SKM-1 treated with dmso at 0.1 percent for 144 hours (cell line): ENCODE measurements at regions not wholly inside any gene's neighbourhood (a gene's known extent, or its start where the extent isn't known, plus 50 kb on each side); places are given as distances from the start of the nearest gene placed in this dataset.

ENCODE experiments used
- DNase-seq: peaks from one replicate; lab custom pipeline; 2025; ENCODE audit not compliant: unreplicated experiment; lab: John Stamatoyannopoulos, UW

DNA sequence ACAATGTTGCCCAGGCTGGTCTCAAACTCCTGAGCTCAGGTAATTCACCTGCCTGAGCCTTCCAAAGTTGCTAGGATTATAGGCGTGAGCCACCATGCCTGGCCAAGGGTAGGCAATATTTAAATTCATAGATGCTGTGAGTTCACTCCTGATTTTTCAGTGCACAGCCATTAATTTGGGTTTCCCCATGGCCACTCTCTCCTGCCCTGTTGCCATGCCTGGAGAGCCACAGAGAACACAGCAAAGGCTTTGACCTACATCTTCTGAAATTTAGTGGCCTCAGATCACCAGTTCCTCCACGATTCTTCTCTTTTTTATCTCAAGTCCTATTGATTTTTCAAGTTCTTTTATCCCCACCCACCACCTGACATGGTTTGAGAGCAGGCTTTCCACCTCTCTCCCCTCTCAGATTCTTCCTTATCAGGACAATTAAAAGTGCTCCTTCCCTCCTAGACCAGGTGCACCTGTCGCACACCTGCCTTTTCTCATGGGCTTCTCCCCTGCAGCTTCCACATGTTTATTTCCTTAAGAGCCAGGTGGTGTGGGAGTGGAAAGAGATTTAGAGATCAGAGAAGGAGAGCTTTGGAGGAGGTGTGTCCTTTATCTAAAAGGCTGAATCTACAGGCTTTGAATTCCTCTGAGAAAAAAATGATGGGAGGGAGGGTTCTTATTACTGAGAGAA is 123.8 kb downstream of the ADRA2A start:
- DNase-seq, result no peak

DNA sequence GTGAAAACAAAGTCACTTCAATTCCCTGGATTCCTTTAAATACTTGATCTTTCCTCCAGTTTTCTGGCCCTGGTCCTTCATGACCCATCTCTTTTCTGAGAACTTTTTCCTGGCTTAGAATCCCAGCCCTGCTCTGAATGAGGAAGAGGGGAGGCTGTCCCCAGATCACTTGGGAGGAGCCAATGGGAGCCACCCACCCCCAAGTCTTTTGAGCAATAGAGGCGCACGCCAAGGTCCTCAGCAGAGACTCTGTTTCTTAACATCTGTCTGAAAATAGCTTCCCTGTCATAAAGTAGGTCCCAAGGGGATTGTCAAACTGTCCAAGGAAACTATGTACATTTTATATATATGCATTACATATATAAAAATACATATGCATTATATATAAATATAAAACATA is 126.8 kb downstream of the ADRA2A start:
- no peak for DNase-seq

DNA sequence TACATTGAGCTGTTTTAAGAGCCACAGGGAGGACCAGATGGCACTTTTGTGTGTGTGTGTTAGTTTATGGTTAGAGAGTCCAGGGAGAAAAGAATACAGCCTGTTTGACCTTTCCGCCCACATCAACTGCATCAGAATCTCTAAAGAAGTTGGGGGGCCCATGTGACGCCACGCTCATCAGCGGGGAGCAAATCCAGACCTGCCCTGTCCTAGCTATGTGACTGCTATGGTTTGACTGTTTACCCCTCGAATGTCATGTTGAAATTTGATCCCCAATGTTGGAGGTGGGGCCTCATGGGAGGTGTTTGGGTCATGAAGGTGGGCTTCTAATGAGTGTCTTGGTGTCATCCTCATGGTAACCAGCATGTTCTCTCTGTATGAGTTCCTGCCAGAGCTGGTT is 128.0 kb downstream of the ADRA2A start:
- DNase-seq, result no peak

DNA sequence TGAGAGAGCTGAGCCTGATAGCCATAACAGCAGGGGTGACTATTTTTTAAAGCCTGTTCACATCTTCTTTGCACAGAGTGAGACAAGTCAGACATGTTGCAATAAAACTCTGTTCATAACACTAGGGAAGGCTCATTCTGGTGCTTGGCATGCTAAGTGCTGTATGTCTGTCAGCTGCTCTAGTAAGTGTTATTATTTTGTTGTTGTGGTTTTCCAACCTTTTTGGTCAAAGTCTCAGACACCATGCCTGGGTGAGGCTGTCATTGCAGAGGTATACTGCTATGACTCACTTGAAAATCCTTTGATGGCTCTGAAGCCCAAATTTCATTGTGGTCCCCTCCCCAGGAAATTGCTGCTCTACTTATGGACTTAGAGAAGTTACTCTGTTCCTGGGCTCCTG is 129.7 kb downstream of the ADRA2A start:
- DNase-seq, result no peak

DNA sequence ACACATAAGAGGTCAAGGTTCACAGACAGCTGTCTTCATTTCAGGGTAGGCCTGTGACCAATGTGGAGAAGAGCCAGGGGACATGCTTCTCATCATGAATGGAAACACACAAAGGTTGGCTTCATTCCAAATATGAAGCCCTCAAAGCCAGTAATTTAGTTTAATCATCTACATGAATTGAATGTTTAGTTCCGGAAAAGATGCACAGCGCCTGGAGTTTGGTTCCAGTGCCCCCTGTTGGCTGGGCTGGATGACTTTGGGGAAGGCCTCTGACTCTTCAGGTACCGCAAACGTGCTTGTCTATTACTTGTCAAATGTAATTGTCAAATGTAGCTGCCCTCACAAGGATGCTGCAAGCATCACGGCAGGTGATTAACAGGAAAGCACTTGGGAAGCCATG is 130.7 kb downstream of the ADRA2A start:
- no peak for DNase-seq

DNA sequence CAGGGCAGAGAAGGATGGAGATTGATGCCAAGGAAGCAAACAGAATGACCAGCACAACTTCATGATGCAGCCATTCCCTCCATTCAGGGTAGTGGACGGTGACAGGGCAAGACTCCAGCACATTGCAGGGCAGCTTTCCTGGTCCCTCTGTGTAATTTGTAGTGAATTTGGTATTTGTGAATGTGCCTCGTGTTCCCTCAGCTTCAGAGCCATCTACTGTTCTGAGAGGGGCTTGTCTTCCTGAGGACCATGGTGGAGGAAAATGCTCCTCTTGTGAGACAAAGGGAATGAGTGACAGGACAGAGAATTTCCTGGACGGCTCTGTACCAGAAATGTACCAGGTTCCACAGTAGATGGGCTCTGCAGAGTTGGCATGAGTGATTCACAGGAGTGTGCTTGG is 132.1 kb downstream of the ADRA2A start:
- DNase-seq, result no peak

DNA sequence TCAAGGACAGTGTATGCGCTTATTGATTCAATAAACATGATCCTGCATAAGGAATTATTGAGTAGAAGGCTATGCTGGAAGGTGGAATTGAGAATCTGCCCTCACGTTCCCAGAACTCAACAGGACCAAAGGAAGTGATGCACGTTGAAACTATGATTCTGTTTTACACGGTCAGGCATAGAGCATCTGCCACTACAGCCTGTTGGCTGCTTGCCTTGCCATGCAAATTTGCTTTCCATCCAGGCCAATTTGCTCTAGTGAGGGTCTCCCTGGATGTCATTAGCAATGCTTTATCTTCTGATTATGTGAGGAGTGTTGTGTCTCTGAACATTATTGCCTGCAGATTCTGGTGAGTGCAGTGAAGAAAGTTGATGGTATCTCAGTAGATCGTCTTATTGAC is 132.9 kb downstream of the ADRA2A start:
- DNase-seq, result no peak

DNA sequence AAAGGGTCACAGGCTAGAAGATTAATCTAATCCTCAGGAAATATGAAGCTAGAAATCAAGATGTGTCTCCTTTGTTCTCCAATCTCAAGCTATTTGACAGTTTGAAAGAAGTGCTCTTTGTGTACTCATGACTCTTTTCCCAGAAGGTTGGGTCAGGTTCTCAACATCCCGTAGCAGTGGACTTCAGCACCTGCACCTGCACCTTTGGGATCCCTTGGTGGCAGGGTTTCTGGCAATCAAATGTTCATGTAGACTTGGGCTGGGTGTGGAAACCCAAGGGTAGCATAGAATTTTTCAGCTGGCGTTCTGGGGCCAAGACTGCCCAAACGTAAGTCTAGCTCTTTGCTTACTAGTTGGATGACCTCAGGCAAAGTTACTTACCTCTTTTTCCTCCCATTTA is 134.4 kb downstream of the ADRA2A start:
- DNase-seq, result no peak

DNA sequence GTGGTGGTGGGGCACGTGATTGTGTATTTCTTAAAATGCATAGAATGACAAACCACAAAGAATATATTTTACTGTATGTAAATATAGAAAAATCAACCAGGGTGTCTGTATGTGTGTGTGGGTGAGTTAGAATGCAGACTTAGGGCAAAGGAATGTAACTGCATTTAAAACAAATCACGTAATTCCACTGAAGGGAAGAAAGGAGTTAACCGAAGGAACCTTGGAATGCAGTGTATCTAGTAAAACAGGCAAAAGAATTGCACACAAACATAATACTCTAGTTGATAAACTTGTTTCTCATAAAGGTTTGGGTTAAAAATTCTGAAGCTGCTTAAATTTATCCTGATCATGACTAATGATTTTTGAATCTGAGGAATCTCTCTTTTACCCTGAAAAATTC is 134.9 kb downstream of the ADRA2A start:
- no peak for DNase-seq

DNA sequence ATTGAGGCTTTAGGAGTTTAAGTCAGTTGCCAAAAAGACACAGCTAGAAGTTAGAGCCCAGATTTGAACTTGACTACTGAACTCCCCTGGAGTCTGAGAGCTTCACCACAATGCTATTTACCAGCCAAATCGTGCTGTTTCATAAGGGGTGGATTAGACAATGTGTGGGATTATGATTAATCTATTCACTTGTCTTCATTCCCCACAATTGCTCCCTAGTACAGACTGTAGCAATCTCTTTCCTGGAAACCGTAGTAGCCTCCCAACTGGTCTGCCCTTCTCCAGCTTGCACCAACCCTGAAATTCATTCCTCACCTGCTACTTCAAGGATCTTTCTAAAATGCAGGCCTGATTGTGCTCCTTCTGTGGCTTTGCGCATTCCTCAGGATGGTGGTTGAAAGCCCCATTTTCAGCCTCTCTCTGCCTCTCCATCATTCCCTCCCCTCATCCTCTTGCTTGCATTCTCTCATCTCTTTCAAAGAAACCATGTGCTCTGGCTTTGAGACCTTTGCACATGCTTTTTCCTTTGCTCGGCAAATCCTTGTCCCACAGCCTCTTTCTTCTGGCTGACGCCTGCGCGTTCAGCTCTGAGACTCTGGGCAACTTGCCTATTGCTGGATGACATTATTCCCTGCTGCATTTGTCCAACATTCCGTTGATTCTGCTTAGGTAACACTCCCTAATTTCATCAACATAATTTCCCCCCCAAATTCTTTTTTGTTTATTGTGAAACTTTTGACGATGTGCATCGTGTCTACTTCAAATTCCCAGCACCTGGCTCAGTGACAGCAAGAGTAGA is 145.1 kb downstream of the ADRA2A start:
- DNase-seq, result no peak

DNA sequence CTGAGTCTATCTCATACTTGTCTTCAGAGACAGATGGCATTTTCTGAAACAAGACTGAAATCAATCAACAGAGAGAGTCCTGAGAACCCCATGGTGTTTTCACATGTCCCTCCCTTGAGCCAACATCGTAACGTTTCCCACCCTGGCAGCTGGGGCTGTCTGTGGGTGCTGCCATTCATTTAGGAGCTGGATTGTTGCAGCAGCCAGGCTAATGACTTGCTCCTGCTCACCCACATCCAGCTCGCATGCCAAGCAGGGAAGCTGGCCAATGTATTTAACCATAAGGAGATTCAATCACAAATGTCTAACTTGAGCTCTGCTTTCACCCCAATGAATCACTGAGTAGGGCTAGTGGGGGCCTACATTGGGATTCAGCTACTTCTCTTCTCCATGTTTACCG is 146.1 kb downstream of the ADRA2A start:
- DNase-seq, result no peak

DNA sequence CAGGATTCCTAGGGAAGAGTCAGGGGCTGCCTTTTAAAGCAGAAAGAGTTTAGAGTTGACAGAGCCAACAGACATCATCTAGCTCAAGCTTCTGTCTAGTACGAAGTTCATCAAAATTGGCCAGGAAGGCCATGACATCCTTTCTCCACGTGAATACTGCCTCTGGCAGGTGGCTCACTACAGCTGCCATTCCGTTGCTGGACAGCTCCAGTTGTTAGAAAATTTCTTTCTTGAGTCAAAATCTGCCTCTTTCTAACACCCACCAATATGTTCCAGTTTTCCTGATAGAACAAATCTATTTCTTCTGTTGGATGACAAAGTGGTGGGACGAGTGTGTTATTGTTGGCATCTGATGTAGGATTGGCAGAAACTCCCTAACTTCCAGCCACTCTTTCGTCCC is 154.9 kb downstream of the ADRA2A start:
- DNase-seq, result no peak

DNA sequence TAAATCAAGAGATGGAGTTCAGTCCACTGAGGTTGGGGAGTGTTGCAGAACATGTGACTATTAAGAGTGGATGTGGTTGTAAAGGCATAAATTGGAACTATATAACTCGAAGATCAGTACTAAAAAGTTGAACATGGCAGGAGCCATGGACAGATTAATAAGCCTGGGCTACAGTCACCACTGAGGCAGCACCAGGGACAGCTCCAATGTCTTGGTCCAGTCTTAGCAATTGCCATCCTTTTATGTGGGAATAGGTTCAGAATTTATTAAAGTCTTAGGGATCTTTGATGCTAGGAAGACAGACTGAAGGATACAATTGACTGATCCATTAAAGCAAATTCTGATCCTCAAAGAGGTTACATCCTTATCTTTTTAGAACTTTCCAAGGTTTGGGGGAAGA is 156.6 kb downstream of the ADRA2A start:
- DNase-seq, result no peak

DNA sequence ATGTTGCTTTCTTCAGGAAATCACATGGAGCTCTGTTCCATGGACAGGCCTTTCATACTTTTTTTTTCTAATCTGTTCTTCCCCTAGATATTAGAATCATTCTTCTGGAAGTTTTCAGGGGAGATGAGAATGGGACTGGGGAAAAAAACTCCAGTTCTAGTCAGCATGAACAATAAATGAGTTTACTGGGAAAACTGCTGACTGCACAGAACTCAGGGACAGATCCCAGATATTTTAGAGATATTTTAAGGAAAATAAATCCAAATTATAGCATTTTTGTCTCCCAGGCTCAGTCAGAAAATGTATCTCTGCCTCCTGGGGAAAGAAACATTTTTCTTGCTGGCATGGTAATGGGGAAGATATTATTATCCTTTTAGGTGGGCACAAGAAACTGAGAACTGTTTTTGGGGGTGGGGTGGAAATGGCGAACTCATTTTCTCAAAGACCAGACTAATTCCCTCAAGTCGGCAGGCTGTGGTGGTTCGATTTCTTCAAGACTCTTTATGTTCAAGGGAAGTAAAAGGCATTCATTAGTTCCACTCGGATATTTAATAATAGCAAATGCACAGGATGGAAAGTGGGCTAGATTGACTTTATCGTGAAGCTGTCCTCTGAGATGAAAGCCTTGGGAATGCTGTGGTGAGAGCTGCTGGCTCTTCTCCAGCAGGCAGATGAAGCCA is 157.5 kb downstream of the ADRA2A start:
- DNase-seq, result no peak

DNA sequence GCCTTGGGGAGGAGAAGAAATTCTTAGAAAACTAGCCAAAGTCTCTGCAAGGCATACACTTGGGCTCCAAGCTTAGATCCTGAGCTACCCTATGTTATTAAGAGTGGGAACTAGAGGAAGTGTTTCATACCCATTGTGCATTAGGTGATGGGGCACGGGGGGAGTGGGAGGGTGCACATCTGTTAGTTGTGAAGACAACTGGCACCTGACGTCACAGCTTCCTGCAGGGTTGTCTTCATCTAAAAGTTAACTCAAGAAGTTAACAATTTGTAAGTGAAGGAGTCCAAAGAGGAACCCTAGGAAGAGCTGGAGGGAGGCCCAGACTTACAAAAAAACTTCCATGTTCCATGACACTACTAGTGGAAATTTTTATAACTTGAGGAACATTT is 158.1 kb downstream of the ADRA2A start:
- no peak for DNase-seq

DNA sequence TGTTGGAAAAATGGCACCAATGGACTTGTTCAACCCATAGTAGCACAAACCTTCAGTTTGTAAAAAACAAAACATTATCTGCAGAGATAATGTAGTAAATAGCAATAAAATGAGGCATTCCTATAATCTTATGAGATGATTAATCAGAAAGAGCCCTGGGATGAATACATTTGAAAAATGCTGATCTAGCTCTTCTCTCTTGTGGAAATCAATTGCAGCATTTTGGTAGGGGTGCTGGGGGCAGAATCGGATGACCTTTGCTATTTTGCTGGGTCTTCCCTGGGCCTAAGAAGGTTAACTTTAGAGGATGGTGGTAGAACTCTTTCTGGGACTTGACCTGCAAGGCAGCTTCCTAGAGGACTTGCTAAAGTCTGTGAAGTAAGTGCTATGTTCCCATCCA is 163.5 kb downstream of the ADRA2A start:
- no peak for DNase-seq

DNA sequence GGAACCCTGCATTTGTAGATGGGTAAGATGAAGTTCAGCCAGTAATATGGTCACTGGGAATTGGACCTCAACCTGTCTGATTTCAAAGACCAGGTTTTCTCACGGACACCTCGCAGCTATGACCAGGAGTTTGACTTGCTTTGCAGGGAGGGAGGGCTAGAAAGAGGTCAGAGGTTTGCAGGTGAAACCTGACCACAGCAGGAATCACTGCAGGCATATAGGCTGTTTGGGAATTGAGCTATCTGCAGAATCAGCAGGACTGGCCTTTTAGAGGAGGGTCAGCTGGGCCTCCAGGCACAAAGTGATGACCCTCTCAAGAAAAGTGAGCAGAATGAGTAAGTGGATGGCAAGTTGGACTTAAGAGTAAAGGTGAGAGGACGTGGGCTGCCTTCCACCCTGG is 166.3 kb downstream of the ADRA2A start:
- no peak for DNase-seq

DNA sequence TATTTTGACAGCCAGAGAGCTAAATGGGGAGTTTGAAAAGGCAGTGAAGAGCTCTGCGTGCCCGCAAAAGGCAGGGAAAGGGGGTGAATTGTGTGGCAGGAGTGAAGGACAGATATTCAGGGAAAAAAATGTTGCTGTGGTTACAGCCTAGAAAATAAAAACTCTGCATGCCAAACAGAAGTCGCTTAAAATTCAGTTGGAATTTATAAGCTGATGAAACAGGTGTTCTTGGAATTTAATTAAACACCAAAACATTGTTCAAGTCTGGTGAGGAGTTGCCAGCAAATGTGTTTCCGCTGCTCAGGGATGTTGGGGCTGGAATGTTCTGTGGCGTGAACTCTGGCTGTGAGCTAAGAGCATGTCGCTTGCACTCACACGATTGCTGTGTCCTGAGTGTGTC is 169.3 kb downstream of the ADRA2A start:
- DNase-seq, result no peak

DNA sequence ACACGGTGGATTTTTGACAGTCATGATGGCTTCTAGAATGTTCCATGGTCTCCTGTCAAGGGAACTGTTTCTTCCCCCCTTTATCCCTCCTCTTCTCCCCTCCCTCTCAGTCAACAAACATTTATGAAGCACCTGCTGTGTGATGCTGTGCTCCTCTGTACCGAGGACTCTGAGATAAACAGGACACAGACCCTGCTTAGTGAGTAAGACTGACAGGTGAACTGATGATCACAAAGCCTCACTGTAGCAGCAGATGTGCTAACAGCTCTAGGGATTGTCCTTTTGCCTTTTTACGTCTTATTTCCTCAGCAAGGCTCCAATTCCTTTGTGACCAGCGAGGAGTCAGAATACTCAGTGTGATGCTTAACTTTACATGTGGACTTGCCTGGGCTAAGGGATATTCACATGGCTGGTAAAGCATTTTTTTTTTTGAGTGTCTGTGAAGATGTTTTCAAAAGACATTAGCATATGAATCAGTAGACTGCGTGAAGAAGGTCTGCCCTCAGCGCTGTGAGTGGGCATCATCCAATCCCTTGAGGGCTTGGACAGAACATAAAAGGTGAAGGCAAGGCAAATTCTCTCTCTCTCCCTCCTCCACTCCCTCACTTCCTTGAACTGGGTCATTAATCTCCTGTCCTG is 170.1 kb downstream of the ADRA2A start:
- DNase-seq, result no peak

DNA sequence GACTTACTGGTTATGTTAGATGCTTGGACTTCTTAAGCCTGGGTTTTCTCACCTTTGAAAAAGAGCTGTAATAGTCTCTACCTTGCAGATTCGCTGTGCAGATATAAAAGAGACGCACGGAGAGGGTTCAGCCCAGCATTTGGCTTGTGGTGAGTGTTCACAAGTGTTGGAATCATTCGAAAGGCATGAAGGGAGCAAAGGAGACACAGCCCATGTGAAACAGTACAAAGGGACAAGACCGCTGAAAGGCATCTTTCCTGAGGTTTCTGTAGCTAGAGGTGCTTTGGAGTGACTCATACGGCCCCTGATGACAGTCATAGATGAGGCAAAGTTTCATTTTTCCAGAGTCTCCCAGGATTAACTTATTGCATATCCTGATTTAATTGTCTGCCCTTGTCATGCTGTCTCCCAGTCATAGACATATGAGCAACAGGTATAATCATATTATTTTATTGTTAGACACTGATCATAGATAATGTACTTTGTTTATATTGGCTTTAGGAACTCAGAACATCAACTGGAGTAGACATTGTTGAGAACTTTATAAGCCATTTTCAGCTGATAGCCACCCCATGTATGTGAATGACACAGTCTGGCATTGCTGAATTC is 171.1 kb downstream of the ADRA2A start:
- DNase-seq, result no peak

DNA sequence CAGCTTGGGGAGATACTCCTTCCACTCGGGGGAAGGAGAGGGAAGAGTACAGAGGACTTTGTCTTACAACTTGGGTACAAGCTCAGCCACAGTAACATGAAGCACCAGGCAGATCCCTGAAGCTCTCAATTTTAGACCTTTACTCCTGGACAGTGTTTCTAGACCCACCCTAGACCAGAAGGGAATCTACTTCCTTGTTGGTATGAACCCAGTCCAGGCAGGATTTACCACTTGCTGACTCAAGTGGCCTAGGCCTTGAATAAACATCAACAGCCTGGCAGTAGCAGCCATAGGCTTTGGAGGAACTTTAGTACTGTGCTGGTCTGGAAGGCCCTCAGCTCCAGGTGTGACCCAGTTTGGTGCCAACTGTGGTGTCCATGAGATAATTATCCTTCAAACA is 173.1 kb downstream of the ADRA2A start:
- no peak for DNase-seq
